ENCODE measurements at regions not wholly inside any gene's neighbourhood (a gene's known extent, or its start where the extent isn't known, plus 50 kb on each side); places are given as distances from the start of the nearest gene placed in this dataset.

- H3K4me3 ChIP-seq, result no peak overlapping the region
- H3K9me2 ChIP-seq (ENCODE audit: insufficient read depth), result no peaks in the 10 kb centered on the region
- in situ Hi-C loops (cut with MboI), result no loop called here
- 0 out of 2 replicates have a peak, but pooled peaks cover 8% of the 10 kb centered on the region for H3K4me1 ChIP-seq (ENCODE audit: insufficient read depth)
- no peak overlapping the region for H3K9ac ChIP-seq
- H3K79me2 ChIP-seq (ENCODE audit: insufficient read depth), result no peaks in the 10 kb centered on the region
- WGBS, 2 experiments (ENCODE audit: low coverage in 1 of 2, low lambda C conversion rate in 2 of 2, missing lambda C conversion rate in 2 of 2), result 49 to 53% methylated on average over 8 of the region's 8 CpGs
- H3K4me2 ChIP-seq (ENCODE audit: unreplicated experiment), result no peak overlapping the region
- H2AFZ ChIP-seq, result 0 out of 2 replicates have a peak overlapping the region, but pooled peaks have one; percentile 16
- H3F3A ChIP-seq (ENCODE audit: insufficient read depth), result no peaks in the 10 kb centered on the region
- H4K20me1 ChIP-seq (ENCODE audit: insufficient read depth), result no peaks in the 10 kb centered on the region
- no peak overlapping the region for H3K27ac ChIP-seq
- H3K9me3 ChIP-seq (ENCODE audit: low read depth), result no peaks in the 10 kb centered on the region
- TF ChIP-seq EZH2 (IDR thresholded peaks at IDR 0.05; ENCODE audit: insufficient read depth, poor library complexity, severe bottlenecking) (no peak), EZH2phosphoT487 (IDR thresholded peaks at IDR 0.05; ENCODE audit: insufficient read depth, low read depth) (no peak)
- no peaks in the 10 kb centered on the region for H3K36me3 ChIP-seq (ENCODE audit: low read depth)
- peak; percentile 40 for DNase-seq
- H3K27me3 ChIP-seq (replicated peaks; ENCODE audit: insufficient read depth), result no peaks in the 10 kb centered on the region
Observed at GRCh38 chr2:226334981-226335720, 464.5 kb downstream of the IRS1 start.

GRCh38 chr2:226333388-226333787, 466.2 kb downstream of the IRS1 start:
- no peak for TF ChIP-seq EZH2 (IDR thresholded peaks at IDR 0.05; ENCODE audit: insufficient read depth, poor library complexity, severe bottlenecking)
- no peak for TF ChIP-seq EZH2phosphoT487 (IDR thresholded peaks at IDR 0.05; ENCODE audit: insufficient read depth, low read depth)
- no peak for DNase-seq
- WGBS, 2 experiments (ENCODE audit: low coverage in 1 of 2, low lambda C conversion rate in 2 of 2, missing lambda C conversion rate in 2 of 2), result 96 to 99% methylated on average over 4 of the region's 4 CpGs
- Histone ChIP-seq H3K4me3 (no peak overlapping the region), H2AFZ (no peak overlapping the region), H3K9me3 (ENCODE audit: low read depth) (no peaks in the 10 kb centered on the region), H3K36me3 (ENCODE audit: low read depth) (no peaks in the 10 kb centered on the region), H3K9me2 (ENCODE audit: insufficient read depth) (no peaks in the 10 kb centered on the region), H3K79me2 (ENCODE audit: insufficient read depth) (no peaks in the 10 kb centered on the region), H3K27ac (no peak overlapping the region), H4K20me1 (ENCODE audit: insufficient read depth) (no peaks in the 10 kb centered on the region), H3K27me3 (replicated peaks; ENCODE audit: insufficient read depth) (no peaks in the 10 kb centered on the region), H3K4me2 (ENCODE audit: unreplicated experiment) (no peak overlapping the region), H3K9ac (no peak overlapping the region), H3K4me1 (ENCODE audit: insufficient read depth) (0 out of 2 replicates have a peak, but pooled peaks cover 1% of the 10 kb centered on the region), H3F3A (ENCODE audit: insufficient read depth) (no peaks in the 10 kb centered on the region)
- in situ Hi-C loops (cut with MboI), result no loop called here

GRCh38 chr2:226330206-226330605, 469.4 kb downstream of the IRS1 start:
- Histone ChIP-seq H3K4me1 (ENCODE audit: insufficient read depth) (no peaks in the 10 kb centered on the region), H3K9me3 (ENCODE audit: low read depth) (no peaks in the 10 kb centered on the region), H3F3A (ENCODE audit: insufficient read depth) (no peaks in the 10 kb centered on the region), H3K4me2 (ENCODE audit: unreplicated experiment) (no peak overlapping the region), H2AFZ (no peak overlapping the region), H3K9me2 (ENCODE audit: insufficient read depth) (no peaks in the 10 kb centered on the region), H3K36me3 (ENCODE audit: low read depth) (no peaks in the 10 kb centered on the region), H3K4me3 (no peak overlapping the region), H3K79me2 (ENCODE audit: insufficient read depth) (no peaks in the 10 kb centered on the region), H3K27ac (no peak overlapping the region), H3K9ac (no peak overlapping the region), H3K27me3 (replicated peaks; ENCODE audit: insufficient read depth) (no peaks in the 10 kb centered on the region), H4K20me1 (ENCODE audit: insufficient read depth) (no peaks in the 10 kb centered on the region)
- TF ChIP-seq EZH2phosphoT487 (IDR thresholded peaks at IDR 0.05; ENCODE audit: insufficient read depth, low read depth) (no peak), EZH2 (IDR thresholded peaks at IDR 0.05; ENCODE audit: insufficient read depth, poor library complexity, severe bottlenecking) (no peak)
- in situ Hi-C loops (cut with MboI), result no loop called here
- DNase-seq, result no peak

- no peak overlapping the region for H2AFZ ChIP-seq
- H3K79me2 ChIP-seq (ENCODE audit: insufficient read depth), result no peaks in the 10 kb centered on the region
- in situ Hi-C loops (cut with MboI), result no loop called here
- H3K27me3 ChIP-seq (replicated peaks; ENCODE audit: insufficient read depth), result no peaks in the 10 kb centered on the region
- no peak overlapping the region for H3K4me3 ChIP-seq
- no peak overlapping the region for H3K4me2 ChIP-seq (ENCODE audit: unreplicated experiment)
- no peaks in the 10 kb centered on the region for H3F3A ChIP-seq (ENCODE audit: insufficient read depth)
- H3K4me1 ChIP-seq (ENCODE audit: insufficient read depth), result no peaks in the 10 kb centered on the region
- no peak overlapping the region for H3K9ac ChIP-seq
- no peaks in the 10 kb centered on the region for H4K20me1 ChIP-seq (ENCODE audit: insufficient read depth)
- DNase-seq, result no peak
- TF ChIP-seq EZH2phosphoT487 (IDR thresholded peaks at IDR 0.05; ENCODE audit: insufficient read depth, low read depth) (no peak), EZH2 (IDR thresholded peaks at IDR 0.05; ENCODE audit: insufficient read depth, poor library complexity, severe bottlenecking) (no peak)
- H3K27ac ChIP-seq, result no peak overlapping the region
- no peaks in the 10 kb centered on the region for H3K36me3 ChIP-seq (ENCODE audit: low read depth)
- 77 to 79% methylated on average over 4 of the region's 4 CpGs for WGBS, 2 experiments (ENCODE audit: low coverage in 1 of 2, low lambda C conversion rate in 2 of 2, missing lambda C conversion rate in 2 of 2)
- no peaks in the 10 kb centered on the region for H3K9me2 ChIP-seq (ENCODE audit: insufficient read depth)
- H3K9me3 ChIP-seq (ENCODE audit: low read depth), result no peaks in the 10 kb centered on the region
Observed at GRCh38 chr2:226329180-226329579, 470.4 kb downstream of the IRS1 start.

Data from GM23248 (cell line).